Stimulated activated CD8-positive, alpha-beta memory T cell treated with anti-CD3 and anti-CD28 coated beads, Interleukin-15, amount 100 ng/mL, for 48 hours (primary cell): ENCODE measurements at regions not wholly inside any gene's neighbourhood (a gene's known extent, or its start where the extent isn't known, plus 50 kb on each side); places are given as distances from the start of the nearest gene placed in this dataset.

Experiments
- DNase-seq, 2 donors: peaks; one replicate each; pipeline ENCODE4 v3.0.0-alpha.2; 2020; ENCODE audit warnings: low read depth in 2 of 2

- DNase-seq: no peak
Observed at GRCh38 chr4:74613266-74613665, 168.3 kb downstream of the AREG start.

GRCh38 chr4:74615411-74615810 lies 170.5 kb downstream of the AREG start:
- no peak for DNase-seq

DNA sequence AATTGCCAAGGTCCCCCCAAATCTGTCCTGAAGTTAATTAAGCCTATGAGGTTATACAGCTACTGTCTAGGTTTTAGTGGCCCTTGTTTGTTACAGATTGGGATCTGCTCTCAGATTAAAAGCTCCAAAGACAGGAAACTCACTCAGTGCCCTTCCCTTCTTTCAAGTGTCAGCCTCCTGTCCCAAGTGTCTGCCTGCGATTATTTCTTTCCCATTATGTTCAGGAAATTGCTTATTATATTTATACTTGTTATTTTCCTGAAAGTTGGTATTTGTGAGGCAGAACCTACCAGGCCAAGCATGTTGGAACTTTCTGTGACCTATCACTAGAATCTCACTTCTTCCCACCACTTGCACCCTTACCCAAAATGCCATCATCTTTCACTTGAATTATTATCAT lies 173.2 kb downstream of the AREG start:
- no peak for DNase-seq

- no peak for DNase-seq
Observed at GRCh38 chr4:74618659-74619058, 173.7 kb downstream of the AREG start.

DNA sequence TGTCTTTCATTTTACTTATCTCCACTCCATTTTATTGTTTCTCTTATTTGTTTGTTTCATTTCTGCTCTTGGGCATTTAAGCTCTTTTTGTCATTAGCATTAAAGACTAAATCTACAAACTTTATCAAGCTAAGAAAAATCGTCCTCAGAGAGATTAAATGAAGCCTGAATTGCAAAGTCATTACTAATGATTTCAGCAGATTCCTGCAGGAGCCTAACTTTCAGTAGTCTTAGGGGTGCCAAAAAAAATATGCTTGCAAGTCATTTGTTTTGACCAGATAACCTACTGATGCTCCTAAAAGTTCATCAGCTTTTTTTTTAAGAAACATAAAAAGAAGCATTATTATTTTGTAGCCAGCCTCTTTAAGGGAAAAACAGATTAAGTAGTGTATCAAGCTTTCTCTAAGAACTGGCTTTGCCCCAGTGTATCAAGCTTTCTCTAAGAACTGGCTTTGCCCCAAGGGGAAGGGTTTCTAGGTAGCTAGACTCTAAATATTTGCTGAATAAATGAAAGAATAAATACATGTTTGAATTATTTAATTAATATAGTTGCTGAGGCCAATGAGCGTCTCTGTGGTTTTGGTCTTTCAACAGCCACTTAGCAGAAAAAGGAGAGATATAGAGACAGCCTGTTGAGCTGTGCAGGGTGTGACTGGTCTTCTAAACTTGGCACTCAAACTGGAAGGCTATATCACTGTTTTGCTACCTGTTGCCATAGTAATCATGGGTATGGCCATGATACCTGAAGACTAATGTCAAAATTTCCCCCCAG lies 174.2 kb downstream of the BTC start:
- DNase-seq: no peak

- no peak for DNase-seq
Observed at GRCh38 chr4:74621616-74622015, 172.7 kb downstream of the BTC start.

DNA sequence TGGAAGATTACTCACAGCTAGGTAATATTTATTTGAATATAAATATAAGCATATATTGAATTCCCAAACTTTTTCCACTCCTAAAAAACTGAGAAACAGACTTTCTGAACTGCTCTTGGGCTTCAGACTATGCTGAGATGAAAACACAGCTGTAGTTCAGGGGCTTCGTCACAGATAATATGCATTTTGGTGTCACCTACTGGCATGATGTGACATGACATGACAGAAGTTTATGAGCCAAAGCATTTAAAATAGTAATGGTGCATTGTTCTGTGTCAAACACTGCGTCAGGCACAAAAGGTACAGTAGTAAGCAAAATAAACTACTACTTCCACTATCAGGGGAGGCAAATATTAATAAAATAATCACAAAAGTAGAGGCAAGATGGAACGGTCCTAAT lies 171.3 kb downstream of the BTC start:
- DNase-seq: no peak

DNA sequence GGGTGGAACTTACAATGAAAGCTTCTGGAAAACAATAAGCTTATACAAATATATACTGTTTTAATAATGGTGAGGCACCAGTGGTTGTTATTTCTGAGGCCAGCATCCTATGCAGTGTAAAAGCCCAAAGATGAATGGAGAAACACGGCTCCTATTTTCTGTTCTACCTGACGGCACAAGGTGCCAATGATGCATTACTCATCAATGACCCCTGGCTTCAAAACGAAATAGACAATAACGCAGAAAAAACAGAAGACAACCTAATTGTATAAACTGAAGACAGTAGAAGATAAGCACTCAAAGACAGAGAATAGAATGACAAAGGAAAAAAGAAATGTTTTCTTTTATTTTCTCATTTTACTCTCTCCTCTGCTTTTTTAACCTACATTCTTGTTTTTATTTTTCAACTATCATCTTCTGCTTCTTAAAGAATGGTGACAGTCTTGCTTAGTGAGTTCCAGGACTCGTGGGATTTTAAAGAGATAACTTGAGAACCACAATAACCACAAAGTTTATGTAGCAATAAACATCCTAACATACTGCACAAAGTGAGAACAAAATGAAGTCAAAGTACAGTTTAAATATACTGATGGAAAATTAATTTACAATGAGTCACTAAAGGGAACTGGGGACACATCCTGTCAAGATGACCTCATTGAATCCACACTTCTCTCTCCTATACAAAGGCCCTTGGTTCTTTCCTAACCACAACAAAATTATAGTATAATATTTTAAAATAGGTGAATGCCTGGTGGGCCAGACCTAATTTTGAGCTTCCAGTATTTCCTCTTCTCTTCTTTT lies 169.8 kb downstream of the BTC start:
- no peak for DNase-seq

- DNase-seq: no peak
Observed at GRCh38 chr4:74625981-74626380, 168.3 kb downstream of the BTC start.

GRCh38 chr4:74627093-74627492 lies 167.2 kb downstream of the BTC start:
- DNase-seq: no peak

- DNase-seq: no peak
Observed at GRCh38 chr4:74627504-74627903, 166.8 kb downstream of the BTC start.

GRCh38 chr4:74628852-74629620 lies 165.3 kb downstream of the BTC start:
- no peak for DNase-seq

GRCh38 chr4:74630551-74630950 lies 163.8 kb downstream of the BTC start:
- no peak for DNase-seq

GRCh38 chr4:74631338-74631737 lies 163.0 kb downstream of the BTC start:
- DNase-seq: no peak

GRCh38 chr4:74631988-74632387 lies 162.3 kb downstream of the BTC start:
- DNase-seq: no peak

DNA sequence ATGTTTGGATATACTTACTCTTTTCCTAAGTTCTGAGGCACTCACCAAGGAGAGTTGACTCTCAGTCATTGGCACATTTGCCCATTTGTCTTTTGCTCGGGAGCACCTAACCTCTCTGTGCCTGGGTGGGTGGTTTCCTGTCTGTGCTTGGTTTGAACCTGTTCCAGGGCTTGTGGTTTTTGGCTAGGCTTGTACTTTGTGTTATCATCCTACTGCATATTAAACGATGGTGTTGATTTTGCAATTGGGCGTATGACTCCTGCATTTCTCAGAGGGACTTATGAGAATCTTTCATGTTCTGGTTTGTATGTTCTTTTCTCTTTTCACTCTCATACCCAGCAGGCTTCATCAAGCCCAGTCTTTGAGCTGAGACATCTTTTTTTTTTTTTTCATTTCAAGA lies 161.7 kb downstream of the BTC start:
- peak; percentile 9 to 18 for DNase-seq

DNA sequence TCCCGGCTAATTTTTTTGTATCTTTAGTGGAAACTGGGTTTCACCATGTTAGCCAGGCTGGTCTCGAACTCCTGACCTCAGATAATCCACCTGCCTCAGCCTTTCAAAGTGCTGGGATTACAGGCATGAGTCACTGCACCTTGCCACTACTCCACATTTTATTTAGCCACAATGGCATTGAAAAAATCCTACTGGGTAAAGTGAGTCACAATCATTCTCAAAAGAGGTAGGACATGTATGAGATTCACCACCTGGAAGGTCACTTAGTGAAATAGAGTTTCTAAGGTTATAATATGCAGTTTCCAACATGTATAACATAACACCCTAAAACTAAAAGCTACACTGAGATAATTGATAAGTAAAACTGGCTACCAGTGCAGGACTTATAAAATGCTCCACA lies 159.2 kb downstream of the BTC start:
- no peak for DNase-seq

DNA sequence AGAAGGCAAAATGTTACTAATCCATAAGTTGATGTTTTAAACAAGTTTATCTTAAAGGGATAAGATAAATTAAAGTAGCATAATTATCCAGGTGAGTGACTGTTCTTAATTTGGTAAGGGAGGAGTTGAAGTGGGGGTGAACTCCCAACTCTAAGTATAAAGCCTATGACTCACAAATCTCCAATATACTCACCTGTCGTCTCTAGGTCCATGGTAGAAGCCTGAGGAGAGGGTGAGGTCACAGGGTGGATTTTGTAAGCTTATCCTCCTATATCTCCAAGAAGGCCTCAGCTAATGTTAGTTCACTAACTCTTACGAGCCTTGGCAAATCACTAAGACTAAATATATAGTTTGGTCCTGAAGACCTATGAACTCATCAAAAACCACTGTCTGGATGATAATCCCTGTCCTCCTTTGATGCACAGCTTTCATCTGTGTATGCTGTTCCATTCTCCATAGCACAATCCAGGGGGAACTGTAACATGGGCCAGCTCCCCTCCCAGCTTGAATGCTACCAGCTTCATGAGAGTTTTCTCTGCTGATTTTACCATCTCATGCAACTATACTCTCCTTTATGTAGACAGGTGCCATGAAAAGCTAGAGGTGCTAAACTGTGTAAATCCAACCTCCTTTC lies 158.7 kb downstream of the BTC start:
- no peak for DNase-seq

DNA sequence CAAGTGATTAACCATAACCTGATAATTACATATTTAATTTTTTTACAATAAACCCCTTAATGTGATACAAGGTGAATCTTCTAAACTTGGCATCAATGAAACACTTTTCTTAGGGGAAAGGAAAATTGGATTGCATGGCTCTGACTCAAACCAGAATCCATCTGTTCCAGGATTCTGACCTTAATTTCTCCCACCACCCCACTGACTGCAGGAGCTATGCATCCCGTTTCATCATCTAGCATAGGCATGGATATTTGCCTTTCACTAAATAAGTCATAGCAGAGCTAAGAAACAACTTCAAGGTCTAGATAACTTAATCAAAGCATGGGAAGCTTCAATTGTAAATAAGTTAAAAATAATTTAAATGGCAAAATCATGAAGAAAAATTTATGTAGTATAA lies 156.3 kb downstream of the BTC start:
- no peak for DNase-seq

- no peak for DNase-seq
Observed at GRCh38 chr4:74638689-74639088, 155.6 kb downstream of the BTC start.

DNA sequence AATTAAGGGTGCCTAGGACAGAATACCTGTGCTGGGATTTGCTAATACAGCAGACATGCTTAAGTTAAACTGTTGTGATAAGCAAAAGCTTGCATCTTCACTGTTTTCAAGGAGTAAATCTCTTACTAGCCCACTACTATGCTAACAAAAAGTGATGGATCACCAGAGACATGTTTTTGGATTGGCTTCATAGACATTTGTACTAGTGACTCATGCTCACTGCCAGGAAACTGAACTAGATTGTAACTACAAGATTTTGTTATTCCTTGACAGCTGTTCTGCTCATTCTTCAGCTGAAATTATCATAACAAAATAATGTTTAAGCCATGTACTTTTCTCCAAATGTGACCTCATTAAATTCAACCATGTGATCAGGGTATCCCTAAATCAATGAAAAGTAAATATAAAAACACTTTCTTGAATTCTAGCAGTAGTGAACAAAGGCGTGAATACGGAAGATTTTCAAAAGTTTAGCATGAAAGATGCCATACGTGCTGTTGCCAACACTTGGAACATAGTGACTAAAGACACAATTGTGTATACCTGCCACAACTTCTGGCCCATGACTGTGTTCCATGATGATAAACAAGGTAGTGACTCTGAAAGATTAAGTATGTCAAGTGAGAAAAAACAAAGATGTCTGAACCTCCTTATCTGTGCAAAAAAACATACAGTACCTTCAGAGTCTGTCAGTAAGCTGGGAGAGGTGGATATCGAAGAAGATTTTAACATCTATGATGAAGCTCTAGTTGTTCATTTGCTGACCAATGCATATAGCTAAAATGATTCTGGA lies 154.0 kb downstream of the BTC start:
- DNase-seq: no peak
